GM21576 (cell line): ENCODE measurements at regions not wholly inside any gene's neighbourhood (a gene's known extent, or its start where the extent isn't known, plus 50 kb on each side); places are given as distances from the start of the nearest gene placed in this dataset.
"Not testable (repeated sequence)": the region's sequence is repeated elsewhere in the genome, so short reads cannot be mapped to it uniquely, and the experiment has no call there.

ENCODE experiments used
- ATAC-seq: cut with Tn5 transposase; IDR thresholded peaks from one replicate; pipeline ENCODE4 v1.9.1; 2021; ENCODE audit warnings: mild to moderate bottlenecking, moderate library complexity; ENCODE audit not compliant: unreplicated experiment

- ATAC-seq: no peak
Measured at GRCh38 chr9:15372455-15372854, 50.2 kb upstream of the SNAPC3 start.

GRCh38 chr9:15371448-15371845 is 51.2 kb upstream of the SNAPC3 start:
- no peak for ATAC-seq

GRCh38 chr9:15370466-15371447 is 51.9 kb upstream of the SNAPC3 start:
- ATAC-seq: no peak

GRCh38 chr9:15369871-15370270 is 52.8 kb upstream of the SNAPC3 start:
- ATAC-seq: no peak

GRCh38 chr9:15369238-15369637 is 53.4 kb upstream of the SNAPC3 start:
- no peak for ATAC-seq

GRCh38 chr9:15364975-15365553 is 57.6 kb upstream of the SNAPC3 start:
- ATAC-seq: not testable (repeated sequence)

GRCh38 chr9:15361737-15362136 is 54.7 kb upstream of the TTC39B start:
- ATAC-seq: no peak

GRCh38 chr9:15357050-15357653 is 50.1 kb upstream of the TTC39B start:
- peak; percentile 99 for ATAC-seq
